ENCODE measurements at regions not wholly inside any gene's neighbourhood (a gene's known extent, or its start where the extent isn't known, plus 50 kb on each side); places are given as distances from the start of the nearest gene placed in this dataset.

GRCh38 chr3:154013736-154014135 lies 107.5 kb upstream of the ARHGEF26 start:
- no peak for DNase-seq

GRCh38 chr3:154015307-154015706 lies 105.9 kb upstream of the ARHGEF26 start:
- DNase-seq = no peak

GRCh38 chr3:154018100-154018696 lies 103.0 kb upstream of the ARHGEF26 start:
- DNase-seq = peak; percentile 17

- DNase-seq = no peak
These were observed 98.6 kb upstream of the ARHGEF26 start for GRCh38 chr3:154022606-154023005.

GRCh38 chr3:154023148-154023547 lies 98.0 kb upstream of the ARHGEF26 start:
- DNase-seq = no peak

- DNase-seq = no peak
These were observed 96.2 kb upstream of the ARHGEF26 start for GRCh38 chr3:154025007-154025406.

GRCh38 chr3:154029926-154030325 lies 91.3 kb upstream of the ARHGEF26 start:
- DNase-seq = no peak

- DNase-seq = no peak
These were observed 86.3 kb upstream of the ARHGEF26 start for GRCh38 chr3:154034797-154035330.

- DNase-seq = no peak
These were observed 80.9 kb upstream of the ARHGEF26 start for GRCh38 chr3:154040283-154040682.

GRCh38 chr3:154044671-154045070 lies 76.5 kb upstream of the ARHGEF26 start:
- DNase-seq = no peak

GRCh38 chr3:154050216-154050615 lies 71.0 kb upstream of the ARHGEF26 start:
- no peak for DNase-seq

GRCh38 chr3:154050766-154051165 lies 70.4 kb upstream of the ARHGEF26 start:
- no peak for DNase-seq

GRCh38 chr3:154059833-154060232 lies 61.4 kb upstream of the ARHGEF26 start:
- DNase-seq = no peak

- no peak for DNase-seq
These were observed 60.8 kb upstream of the ARHGEF26 start for GRCh38 chr3:154060238-154061000.

GRCh38 chr3:154061001-154061370 lies 60.2 kb upstream of the ARHGEF26 start:
- DNase-seq = no peak

- no peak for DNase-seq
These were observed 58.7 kb upstream of the ARHGEF26 start for GRCh38 chr3:154062513-154062912.

- no peak for DNase-seq
These were observed 50.0 kb upstream of the ARHGEF26 start for GRCh38 chr3:154071146-154071545.
